GM23338 (cell line): ENCODE measurements at regions not wholly inside any gene's neighbourhood (a gene's known extent, or its start where the extent isn't known, plus 50 kb on each side); places are given as distances from the start of the nearest gene placed in this dataset.

Experiments
- CTCF ChIP-seq, 2 experiments: fragments of 200-600 bp in 1 of 2; sonication (generic) in 1 of 2; conservative IDR thresholded peaks; 2 replicates each; pipeline versions ENCODE4 v1.5.1 to v1.6.1; 2016 to 2017; ENCODE audit warnings: antibody characterized with exemption in 2 of 2, low read depth in 2 of 2, mild to moderate bottlenecking in 2 of 2, moderate library complexity in 1 of 2
- EZH2phosphoT487 ChIP-seq: fragments of 200-600 bp; sonication (generic); IDR thresholded peaks from one replicate; pipeline ENCODE4 v1.8.1; 2018; ENCODE audit warnings: antibody characterized with exemption; ENCODE audit not compliant: unreplicated experiment

GRCh38 chr3:115418583-115418982, 204.7 kb upstream of the GAP43 start:
- TF ChIP-seq CTCF (conservative IDR thresholded peaks at IDR 0.05; ENCODE audit: low read depth in 2 of 2) (no peak), EZH2phosphoT487 (no peak)
